ENCODE measurements at regions not wholly inside any gene's neighbourhood (a gene's known extent, or its start where the extent isn't known, plus 50 kb on each side); places are given as distances from the start of the nearest gene placed in this dataset.

- DNase-seq (ENCODE audit: low spot score) = no peak
Observed at GRCh38 chr22:49532869-49533802, 294.5 kb downstream of the BRD1 start.

DNA sequence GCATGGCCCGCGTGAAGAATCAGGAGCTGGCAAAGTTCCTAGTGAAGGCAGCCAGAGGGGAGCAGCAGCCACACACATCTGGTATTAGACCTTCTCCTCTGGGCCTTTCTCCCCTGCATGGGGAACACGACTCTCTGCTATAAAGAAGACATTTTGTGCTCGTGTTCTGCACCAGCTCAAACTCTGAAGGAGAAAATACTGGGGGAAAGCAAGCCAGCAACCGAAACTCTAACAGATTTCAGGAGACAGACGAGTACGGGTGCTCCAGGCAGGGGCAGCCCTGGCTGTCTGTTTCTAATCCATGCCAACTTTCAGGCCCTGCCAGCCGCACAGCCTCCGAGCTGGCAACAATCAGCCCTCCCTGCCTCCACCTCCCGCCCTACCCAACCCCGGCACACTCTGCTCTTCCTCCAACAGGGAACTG is 296.3 kb downstream of the BRD1 start:
- no peak for DNase-seq (ENCODE audit: low spot score)

- no peak for DNase-seq (ENCODE audit: low spot score)
Observed at GRCh38 chr22:49530671-49531367, 296.9 kb downstream of the BRD1 start.

- no peak for DNase-seq (ENCODE audit: low spot score)
Observed at GRCh38 chr22:49528420-49528720, 299.3 kb downstream of the BRD1 start.

DNA sequence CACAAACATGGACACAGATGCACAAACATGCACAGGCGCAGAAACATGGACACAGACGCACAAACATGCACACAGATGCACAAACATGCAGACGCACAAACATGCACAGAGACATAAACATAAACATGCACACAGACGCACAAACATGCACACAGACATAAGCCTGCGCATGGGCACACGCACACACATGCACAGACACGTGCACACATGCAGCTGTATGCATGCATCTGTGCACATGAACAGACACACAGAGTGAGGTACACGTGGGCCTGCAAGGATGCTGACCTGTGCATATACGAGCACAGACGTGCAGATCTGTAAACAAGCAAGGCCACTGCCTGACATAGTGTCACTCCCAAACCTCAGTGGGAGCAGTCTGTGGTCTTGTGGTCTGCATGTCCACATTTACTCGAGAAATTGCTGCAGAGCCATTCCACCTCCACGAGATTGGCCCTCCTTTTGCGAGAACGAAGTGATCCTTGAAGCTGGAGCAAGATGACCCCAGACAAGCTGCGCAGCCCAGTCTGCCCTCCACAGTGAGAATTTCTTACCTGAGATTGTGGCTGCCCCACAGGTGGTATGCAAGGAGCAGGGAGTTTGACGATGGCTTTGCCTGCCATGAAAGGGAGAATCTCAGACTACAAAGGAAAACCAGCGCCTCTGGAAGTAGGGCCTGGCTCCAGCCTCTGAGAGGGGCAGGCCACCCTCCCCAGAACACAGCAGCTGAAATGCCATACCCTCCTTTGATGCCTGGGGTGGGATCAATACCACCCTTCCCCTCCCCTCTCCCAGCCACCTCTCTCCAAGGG is 299.9 kb downstream of the BRD1 start:
- DNase-seq (ENCODE audit: low spot score) = no peak

DNA sequence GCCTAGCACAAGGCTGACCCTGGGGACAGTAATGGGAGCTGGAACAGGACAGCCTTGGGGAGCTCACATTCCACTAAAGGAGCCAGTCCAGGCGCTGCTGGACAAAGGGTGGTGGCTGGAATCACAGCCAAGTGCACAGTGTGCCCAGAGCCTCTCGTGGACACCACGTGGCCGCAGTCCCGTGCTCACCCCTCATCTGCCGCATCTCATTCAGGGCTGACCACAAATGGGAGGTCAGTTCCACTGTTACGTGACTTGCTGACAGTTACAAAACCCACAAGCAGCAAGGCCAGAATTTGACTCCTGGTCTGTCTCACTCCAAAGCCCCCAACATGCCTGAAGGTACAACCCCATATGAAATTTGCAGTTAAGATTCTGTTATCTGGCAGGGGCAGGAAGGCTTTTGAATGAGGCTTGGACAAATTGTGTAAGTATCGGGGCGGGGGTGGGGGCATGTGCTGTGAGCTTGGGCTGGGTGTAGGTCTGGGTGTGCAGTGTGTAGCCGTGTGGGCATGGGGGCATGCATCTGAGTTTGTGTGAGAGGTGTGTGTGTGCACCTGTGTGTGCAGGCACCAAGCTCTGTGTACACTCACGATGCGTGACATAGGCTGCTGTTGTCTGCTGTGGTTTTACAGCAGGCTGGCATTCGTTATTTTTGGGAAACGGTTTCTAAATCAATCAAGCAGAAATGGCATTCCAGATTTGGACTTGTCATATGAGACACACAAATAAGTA is 301.7 kb downstream of the BRD1 start:
- no peak for DNase-seq (ENCODE audit: low spot score)

DNA sequence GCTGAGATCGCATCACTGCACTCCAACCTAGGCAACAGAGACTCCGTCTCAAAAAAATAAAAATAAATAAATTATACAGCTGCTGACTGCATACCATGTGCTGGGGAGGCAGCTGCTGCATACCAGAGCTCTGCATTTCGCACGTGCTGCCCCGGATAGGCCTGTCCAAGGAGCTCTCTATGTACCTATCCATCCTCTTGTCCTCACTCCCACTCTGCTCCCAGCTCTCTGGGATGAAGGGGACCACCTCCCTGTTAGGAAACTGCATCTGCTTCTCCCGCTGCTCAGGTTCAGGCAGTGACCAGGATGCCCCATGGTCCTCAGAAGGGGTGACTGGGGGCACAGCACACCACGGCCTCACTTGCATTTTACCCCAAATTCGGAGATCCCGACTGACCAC is 302.3 kb downstream of the BRD1 start:
- no peak for DNase-seq (ENCODE audit: low spot score)

- no peak for DNase-seq (ENCODE audit: low spot score)
Observed at GRCh38 chr22:49524362-49524761, 303.3 kb downstream of the BRD1 start.

GRCh38 chr22:49523374-49524008 is 304.2 kb downstream of the BRD1 start:
- DNase-seq (ENCODE audit: low spot score) = no peak

- no peak for DNase-seq (ENCODE audit: low spot score)
Observed at GRCh38 chr22:49522582-49523373, 304.9 kb downstream of the BRD1 start.

- DNase-seq (ENCODE audit: low spot score) = no peak
Observed at GRCh38 chr22:49521787-49522224, 305.9 kb downstream of the BRD1 start.

DNA sequence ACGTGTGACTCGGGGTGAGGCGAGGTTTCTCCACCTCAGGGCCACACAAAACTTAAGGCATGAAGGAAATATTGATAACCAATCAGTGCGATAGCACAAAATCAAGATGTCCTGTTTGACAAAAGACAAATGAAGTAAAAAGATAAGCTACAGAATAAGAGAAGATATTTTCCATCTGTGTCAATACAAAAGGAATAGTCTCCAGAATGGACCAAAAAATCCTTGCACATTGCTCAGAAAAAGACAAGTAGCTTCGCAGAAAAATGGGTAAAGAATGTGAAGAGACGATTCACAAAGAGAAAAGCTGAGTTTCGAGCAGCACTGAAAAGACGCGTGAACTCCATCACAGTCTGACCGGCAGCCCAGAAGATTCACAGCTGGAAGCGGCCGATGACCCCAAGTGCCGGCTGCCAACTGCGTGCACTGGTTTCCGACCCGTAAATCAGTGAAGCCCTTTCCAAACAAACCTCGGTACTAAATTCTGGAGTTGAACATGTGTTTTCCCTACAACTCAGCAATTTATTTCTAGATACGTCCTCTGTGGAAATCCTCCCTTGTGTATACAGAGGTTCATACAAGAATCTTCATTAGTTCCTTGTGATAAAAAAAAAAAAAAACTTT is 308.4 kb downstream of the BRD1 start:
- DNase-seq (ENCODE audit: low spot score) = no peak

DNA sequence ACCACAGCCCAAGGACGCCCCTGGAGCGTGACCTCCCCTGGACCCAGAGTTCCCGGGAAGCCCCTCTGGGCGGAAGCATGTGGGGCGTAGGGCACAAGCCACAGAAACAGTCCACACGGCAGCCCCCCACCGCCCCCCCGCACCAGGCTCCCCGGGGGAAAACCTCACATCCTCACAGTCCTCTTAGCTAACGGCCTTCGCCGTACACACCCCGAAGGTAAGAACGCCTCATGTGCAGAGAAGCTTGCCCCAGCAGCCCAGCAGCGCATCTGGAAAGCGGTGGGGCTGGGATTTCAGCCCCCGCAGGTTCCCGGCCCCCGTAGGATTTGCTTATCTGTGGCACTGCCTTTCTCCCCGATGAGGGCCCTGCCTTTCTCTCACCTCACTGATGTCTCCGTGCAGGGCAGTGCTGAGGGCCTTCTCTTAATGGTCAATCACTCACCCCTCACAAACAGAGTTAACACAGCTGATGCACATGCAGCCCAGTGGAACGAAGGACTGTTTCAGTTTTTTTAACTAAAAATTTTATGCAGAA is 309.2 kb downstream of the BRD1 start:
- DNase-seq (ENCODE audit: low spot score) = no peak

DNA sequence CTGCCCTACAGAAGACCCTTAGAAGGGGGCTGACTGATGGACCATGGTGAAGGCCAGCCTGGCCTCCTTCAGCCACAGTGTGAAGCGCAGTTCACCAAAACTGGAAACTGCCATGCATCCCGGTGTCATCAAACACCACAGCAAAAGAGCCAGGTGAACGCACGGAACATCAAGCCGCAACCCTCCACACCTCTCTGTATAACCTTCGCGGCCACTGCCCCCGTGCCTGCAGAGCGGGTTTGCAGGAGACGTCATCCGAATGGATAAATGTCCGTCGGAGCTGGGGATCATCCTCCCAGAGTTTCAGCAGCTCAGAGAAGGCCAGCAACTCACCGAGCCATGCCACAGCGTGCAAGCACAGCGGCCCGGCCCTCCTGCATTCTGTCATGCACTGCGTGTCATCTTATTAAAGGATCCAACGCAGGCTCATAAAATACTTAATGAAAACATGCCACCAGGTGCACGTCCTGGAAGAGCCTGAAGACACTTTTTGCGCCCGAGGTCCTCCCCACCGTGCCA is 309.9 kb downstream of the BRD1 start:
- no peak for DNase-seq (ENCODE audit: low spot score)

DNA sequence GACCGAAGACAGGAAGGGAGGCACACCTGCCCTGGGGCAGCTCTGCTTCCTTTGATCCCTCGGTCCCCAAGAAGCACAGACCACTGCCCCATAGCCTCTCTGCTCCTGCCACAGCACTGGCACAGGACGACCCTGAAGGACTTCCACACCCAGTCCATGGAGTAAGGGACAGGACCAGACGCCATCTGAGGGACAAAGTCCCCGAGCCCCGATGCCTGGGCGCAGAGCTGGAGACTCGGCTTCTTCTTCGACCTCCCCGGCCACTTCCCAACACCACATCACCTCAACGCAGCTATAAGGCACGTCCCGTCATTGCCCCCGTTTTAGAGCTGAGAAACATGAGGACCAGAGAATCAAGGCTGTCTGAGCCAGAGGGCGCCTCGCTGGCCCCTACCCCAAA is 310.5 kb downstream of the BRD1 start:
- no peak for DNase-seq (ENCODE audit: low spot score)

DNA sequence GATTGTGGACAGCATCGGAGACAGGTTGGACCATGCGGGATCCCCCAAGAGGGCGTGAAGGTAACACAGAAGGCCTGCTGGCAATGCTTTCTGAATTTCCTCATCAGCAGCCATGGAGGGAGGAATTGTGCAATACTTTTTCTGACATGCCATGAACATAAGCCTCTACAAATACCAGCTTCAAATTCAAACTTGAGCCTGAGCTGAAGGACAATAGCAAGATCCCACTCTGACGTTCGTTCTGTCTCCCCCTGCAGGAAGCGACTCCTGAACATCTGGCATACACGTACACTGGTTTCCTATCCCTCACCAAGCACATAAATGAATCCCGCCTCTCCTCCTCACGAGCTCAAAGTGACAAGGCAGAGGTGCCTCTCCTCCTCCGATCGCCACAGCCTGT is 312.2 kb downstream of the BRD1 start:
- DNase-seq (ENCODE audit: low spot score) = no peak

DNA sequence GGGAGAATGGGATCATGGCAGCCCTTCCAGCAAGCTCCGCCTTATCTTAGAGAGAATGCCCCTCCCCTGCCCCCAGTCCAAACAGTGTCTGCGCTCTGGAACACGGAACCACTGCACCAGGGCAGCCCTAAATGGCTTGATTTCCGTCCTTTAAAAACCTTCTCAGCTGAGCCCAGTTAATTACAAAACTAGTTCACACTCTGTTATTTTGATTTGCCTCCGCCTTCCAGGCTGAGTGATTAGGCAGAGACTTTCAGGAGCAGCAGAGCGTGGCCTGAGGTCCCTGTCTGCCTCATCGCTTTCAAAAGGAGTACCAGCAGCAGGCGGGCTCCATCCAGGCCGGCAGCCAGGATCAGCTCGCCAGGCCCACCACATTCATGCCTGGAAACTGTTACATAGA is 313.0 kb downstream of the BRD1 start:
- no peak for DNase-seq (ENCODE audit: low spot score)

DNA sequence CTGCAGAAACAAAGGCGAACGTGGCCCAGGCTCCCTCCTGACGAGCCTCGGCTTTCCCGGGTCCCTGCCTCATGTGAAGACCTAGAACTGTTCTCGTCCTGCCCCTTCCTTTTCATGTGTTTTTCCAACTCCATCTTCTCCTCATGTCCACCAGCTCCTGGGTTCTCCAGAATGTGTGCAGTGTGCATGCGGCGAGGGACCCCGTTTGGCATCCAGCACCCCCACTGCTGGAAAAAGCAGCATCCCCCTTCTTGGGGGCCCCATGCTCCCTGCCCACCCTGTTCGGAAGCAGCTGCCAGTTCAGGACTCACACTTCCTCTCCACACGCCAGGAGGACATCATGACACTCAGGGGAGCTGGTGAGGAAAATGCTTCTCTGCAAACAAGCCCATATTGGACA is 313.5 kb downstream of the BRD1 start:
- no peak for DNase-seq (ENCODE audit: low spot score)

- DNase-seq (ENCODE audit: low spot score) = no peak
Observed at GRCh38 chr22:49513358-49513851, 314.3 kb downstream of the BRD1 start.

Measured in HT-29 (cell line).